Fibroblast of peridontal ligament (primary cell): ENCODE measurements at regions not wholly inside any gene's neighbourhood (a gene's known extent, or its start where the extent isn't known, plus 50 kb on each side); places are given as distances from the start of the nearest gene placed in this dataset.
A peak's percentile ranks its signal among the peaks of the same experiment; 100 is the strongest.

ENCODE experiments used
- DNase-seq: peaks from one replicate; pipeline ENCODE4 v3.0.0-alpha.2; 2010; ENCODE audit errors: extremely low read depth

GRCh38 chr4:155094201-155094820, 114.1 kb upstream of the NPY2R start:
- peak; percentile 51 for DNase-seq

DNA sequence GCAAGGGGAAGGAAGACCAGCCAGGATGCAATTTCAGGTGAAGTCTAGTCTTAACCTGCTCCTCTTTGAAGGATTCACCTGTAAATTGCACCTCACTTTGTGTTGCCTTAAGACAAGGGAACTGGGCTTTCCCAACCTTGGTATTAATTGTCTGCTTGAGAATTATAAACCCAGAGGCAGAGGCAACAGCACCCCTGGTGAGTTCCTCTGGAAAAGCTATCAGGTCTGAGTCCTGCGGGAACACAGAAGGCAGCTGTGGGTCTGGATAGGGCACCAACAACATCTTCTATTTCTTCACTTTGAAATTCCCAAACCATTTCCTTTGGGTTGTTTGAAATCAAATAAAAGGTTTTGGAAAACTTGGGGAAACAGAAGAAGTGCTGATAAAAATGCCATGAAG, 109.2 kb upstream of the NPY2R start:
- DNase-seq: no peak

DNA sequence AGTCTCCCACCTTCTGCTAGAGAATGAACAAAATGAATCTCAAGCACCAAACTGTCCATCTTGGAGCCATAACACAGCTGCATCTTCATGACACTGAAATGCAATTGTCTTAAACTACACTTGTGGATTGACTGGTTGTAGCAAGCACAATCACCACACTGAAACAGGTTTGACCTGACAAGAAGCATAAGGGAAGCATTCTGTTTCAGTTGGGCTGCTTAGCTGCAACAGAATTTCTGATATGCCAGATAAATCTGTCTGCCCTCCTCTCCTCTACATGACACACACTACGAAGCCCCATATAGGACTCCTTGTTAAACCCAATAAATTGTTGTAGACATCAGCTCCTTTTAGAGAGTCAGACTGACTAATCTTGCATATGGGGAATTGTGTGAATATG, 101.8 kb upstream of the NPY2R start:
- DNase-seq: no peak

- DNase-seq: no peak
These were observed 101.4 kb upstream of the NPY2R start for GRCh38 chr4:155107059-155107458.

DNA sequence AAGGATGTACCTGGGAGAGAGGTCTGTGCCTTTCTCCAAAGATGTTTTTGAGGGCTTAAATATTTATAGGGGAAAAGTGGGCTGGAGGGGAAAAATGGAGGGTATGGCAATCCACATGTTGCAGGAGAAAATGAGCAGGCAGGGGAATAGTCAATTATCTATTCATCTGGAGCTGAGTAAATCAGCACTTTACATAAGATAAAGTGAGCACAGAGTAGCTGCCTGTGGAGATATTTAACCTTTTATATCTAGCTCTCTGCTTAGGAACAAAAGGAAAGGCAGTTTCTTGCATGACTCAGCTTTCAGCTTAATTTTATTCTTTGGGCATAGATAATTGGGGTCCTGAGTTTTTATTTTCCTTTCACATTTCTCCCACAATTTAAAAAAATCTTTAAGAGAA, 93.6 kb upstream of the NPY2R start:
- no peak for DNase-seq

GRCh38 chr4:155119006-155119405, 89.4 kb upstream of the NPY2R start:
- no peak for DNase-seq

- no peak for DNase-seq
These were observed 87.9 kb upstream of the NPY2R start for GRCh38 chr4:155120536-155120935.

GRCh38 chr4:155122382-155122781, 86.1 kb upstream of the NPY2R start:
- no peak for DNase-seq

- no peak for DNase-seq
These were observed 74.3 kb upstream of the NPY2R start for GRCh38 chr4:155134136-155134535.

GRCh38 chr4:155140889-155141288, 67.5 kb upstream of the NPY2R start:
- DNase-seq: no peak

- no peak for DNase-seq
These were observed 64.9 kb upstream of the NPY2R start for GRCh38 chr4:155143512-155143911.
